Effector memory CD8-positive, alpha-beta T cell (primary cell): ENCODE measurements at regions not wholly inside any gene's neighbourhood (a gene's known extent, or its start where the extent isn't known, plus 50 kb on each side); places are given as distances from the start of the nearest gene placed in this dataset.
"Not testable (repeated sequence)": the region's sequence is repeated elsewhere in the genome, so short reads cannot be mapped to it uniquely, and the experiment has no call there.

Experiments
- ATAC-seq: fragments of 150-1000 bp; cut with Tn5 transposase; replicated peaks from 2 replicates; pipeline ENCODE4 v1.10.0; 2021; ENCODE audit warnings: mild to moderate bottlenecking, moderate library complexity
- DNase-seq, 3 experiments: peaks; one replicate each; pipeline ENCODE4 v3.0.0; 2021
- H3K27ac Mint-ChIP-seq, 2 donors: one replicate each; pipeline ENCODE4 v1.8.0; 2022; ENCODE audit warnings: mild to moderate bottlenecking in 2 of 2, mixed read lengths in 2 of 2, moderate library complexity in 2 of 2
- H3K27me3 Mint-ChIP-seq, 2 donors: one replicate each; pipeline ENCODE4 v1.8.0; 2022; ENCODE audit warnings: mixed read lengths in 2 of 2
- H3K36me3 Mint-ChIP-seq: one replicate; pipeline ENCODE4 v1.8.0; 2022; ENCODE audit warnings: mild to moderate bottlenecking, moderate library complexity, mixed read lengths; ENCODE audit not compliant: insufficient read depth
- H3K4me1 Mint-ChIP-seq, 2 donors: one replicate each; pipeline ENCODE4 v1.8.0; 2022; ENCODE audit warnings: low read depth in 2 of 2, mixed read lengths in 2 of 2
- H3K4me3 Mint-ChIP-seq, 2 donors: one replicate each; pipeline ENCODE4 v1.8.0; 2022; ENCODE audit warnings: mild to moderate bottlenecking in 2 of 2, mixed read lengths in 2 of 2, moderate library complexity in 2 of 2
- H3K9me3 Mint-ChIP-seq, 2 donors: one replicate each; pipeline ENCODE4 v1.8.0; 2022; ENCODE audit warnings: mixed read lengths in 2 of 2

DNA sequence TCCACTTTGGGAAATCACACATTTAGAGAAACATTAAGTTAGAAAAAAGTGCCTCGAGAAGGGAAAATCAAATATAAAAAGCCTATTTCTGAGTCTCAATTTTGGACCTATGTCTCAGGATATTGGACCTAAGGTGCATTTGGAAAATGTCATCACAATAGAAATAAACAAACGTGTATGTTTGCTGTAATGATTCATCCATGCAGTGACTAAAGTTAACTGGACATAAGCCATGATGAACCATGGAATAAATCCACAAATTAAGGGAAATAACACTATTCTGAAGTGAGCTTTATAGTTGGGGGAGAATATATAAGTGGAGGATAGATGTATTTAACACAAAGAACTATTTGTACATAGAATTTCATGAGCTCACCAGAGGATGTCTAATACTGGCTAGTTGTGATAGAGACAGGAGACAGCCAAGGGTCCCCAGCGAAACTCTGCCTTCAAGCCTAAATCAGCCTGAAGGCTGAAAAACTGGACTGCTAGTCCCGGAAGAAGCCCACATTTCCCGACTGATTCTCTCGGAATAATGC lies 963.3 kb upstream of the SPRY2 start:
- H3K4me3 Mint-ChIP-seq, result no peak overlapping the region
- no peak for ATAC-seq
- no peaks in the 10 kb centered on the region for H3K36me3 Mint-ChIP-seq
- no peak overlapping the region for H3K27ac Mint-ChIP-seq
- DNase-seq, result no peak
- H3K4me1 Mint-ChIP-seq, result no peaks in the 10 kb centered on the region
- H3K27me3 Mint-ChIP-seq, result no peaks in the 10 kb centered on the region
- H3K9me3 Mint-ChIP-seq, result peaks cover 0 to 3% of the 10 kb centered on the region in 2 donors

DNA sequence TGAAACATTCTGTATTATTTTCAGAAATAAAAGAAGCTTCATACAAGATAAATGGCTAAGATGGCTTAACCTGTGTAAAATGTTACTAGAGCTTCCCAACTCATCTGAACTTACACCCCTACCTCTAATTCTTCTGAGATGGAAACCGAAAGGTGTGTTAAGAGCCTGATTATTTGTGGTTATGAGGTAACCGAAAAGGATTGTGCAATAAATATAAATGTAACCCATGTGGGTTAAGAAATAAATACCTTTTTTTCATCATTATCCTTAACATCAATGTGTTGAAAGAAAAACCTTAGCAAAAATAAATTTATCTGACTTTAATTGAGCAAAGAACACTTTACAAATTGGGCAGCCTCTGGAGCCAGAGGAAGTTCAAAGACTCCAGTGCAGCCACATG lies 961.8 kb upstream of the SPRY2 start:
- no peaks in the 10 kb centered on the region for H3K4me1 Mint-ChIP-seq
- H3K27me3 Mint-ChIP-seq, result no peaks in the 10 kb centered on the region
- no peak overlapping the region for H3K27ac Mint-ChIP-seq
- ATAC-seq (no peak), DNase-seq (no peak)
- no peaks in the 10 kb centered on the region for H3K36me3 Mint-ChIP-seq
- H3K4me3 Mint-ChIP-seq, result no peak overlapping the region
- H3K9me3 Mint-ChIP-seq, result peaks cover 0 to 2% of the 10 kb centered on the region in 2 donors

DNA sequence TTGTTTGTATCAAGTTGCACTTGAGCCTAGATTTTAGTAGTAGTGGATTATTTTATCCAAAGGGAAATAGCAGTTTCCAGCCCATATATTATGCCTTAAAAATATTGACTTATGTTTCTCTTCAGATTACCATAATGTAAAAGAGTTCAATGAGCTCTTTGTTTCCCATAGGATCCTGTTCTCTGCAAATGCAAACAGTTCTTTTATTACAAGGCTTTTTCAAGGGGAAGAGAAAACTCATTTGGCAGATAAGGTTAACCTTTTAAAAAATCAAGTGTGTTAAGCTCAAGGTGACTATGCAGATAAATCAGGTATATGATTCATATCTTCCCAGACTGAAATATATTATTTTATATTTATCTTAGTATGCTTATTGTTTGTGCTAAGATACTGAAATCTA lies 961.2 kb upstream of the SPRY2 start:
- Mint-ChIP-seq H3K27me3 (no peaks in the 10 kb centered on the region), H3K4me3 (no peak overlapping the region), H3K4me1 (no peaks in the 10 kb centered on the region), H3K9me3 (peaks cover 0 to 2% of the 10 kb centered on the region in 2 donors), H3K36me3 (no peaks in the 10 kb centered on the region), H3K27ac (no peak overlapping the region)
- no peak for DNase-seq
- no peak for ATAC-seq

DNA sequence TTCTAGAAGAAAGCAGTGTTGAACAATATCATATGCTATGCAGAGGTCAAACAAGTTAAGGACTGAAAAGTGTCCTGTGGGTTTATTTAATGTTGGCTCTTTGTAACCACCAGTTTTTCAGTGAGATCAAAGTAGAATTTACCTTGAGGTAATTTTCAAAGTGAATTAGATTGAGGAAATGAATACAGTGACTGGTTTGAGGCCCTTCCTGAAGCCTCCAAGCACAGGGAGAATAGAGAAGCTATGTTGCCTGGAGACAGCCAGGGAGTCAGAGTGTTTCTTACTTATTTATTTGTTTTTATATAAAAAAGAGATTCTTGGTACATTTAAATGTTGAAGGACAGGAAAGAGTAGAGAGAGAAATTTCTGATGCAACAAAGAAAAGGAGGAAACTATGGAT lies 954.3 kb upstream of the SPRY2 start:
- H3K9me3 Mint-ChIP-seq, result peaks cover 0 to 10% of the 10 kb centered on the region in 2 donors
- no peak overlapping the region for H3K27ac Mint-ChIP-seq
- no peaks in the 10 kb centered on the region for H3K27me3 Mint-ChIP-seq
- H3K4me1 Mint-ChIP-seq, result no peaks in the 10 kb centered on the region
- no peak for DNase-seq
- H3K36me3 Mint-ChIP-seq, result no peaks in the 10 kb centered on the region
- H3K4me3 Mint-ChIP-seq, result no peak overlapping the region
- ATAC-seq, result no peak

DNA sequence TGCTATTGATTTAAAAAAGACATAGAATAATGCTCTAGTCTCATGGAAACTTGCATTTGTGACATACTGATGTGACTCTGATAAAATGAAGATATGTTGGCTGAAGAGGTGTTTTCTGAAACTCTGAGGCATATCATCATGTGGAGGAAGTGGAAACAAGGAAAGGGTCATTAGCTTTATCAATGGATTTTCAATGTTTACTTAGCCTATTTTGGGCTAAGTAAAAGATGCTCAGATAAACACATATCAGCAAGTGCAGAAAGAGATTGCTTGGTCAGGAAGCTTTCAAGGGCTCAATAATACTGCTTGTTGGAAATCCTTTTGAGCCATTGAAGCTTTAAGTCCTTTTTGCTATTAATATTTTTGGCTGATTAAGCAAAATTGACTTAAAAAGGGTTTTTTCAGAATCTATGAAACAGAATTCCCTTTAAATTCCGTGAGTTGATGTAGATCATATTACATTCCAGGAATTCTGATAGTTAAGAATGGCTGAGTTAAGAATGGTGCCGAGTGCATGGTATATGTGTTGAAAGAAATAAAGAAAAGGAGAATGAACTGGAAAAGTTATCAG lies 952.8 kb upstream of the SPRY2 start:
- Mint-ChIP-seq H3K4me3 (no peak overlapping the region), H3K27ac (no peak overlapping the region), H3K9me3 (peaks cover 0 to 10% of the 10 kb centered on the region in 2 donors), H3K27me3 (no peaks in the 10 kb centered on the region), H3K36me3 (no peaks in the 10 kb centered on the region), H3K4me1 (no peaks in the 10 kb centered on the region)
- DNase-seq (no peak), ATAC-seq (no peak)

DNA sequence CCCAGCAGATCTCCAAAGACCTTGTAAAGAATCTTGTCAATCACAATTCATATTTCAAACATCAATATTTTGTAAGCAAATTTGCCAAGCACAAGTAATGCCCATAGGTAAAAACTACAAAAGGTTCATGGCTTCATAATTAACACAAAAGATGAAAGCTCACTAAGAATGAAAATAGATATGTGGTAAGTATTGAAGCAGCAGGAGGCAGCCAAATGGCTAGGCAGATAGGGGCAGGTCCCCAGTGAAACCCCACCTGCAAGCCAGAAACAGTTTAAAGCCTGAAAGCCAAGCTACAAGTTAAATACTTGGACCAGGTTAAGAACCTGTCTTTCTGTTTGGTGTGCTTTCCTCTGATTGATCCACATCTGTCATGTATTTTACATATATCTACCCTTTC lies 942.6 kb upstream of the SPRY2 start:
- H3K9me3 Mint-ChIP-seq, result peaks cover 0 to 5% of the 10 kb centered on the region in 2 donors
- no peak overlapping the region for H3K27ac Mint-ChIP-seq

DNA sequence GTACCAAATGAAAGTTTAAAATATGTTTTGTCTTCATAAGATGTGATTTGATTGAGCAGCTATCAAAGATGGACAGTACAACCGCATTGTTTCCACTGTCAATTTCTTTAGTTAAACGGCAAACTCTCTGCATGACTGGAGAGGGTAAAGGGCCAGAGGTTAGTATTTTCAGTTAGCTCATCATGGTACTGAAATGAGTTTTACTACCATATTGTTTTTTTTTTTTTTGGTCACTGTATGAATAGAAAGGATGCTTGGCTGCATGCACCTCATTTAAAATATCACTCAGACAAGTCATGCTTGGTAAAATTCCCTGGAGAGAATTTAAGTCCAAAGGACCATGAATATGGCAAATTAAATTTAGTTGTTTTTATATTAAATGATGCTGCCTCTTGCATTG lies 942.1 kb upstream of the SPRY2 start:
- no peak overlapping the region for H3K27ac Mint-ChIP-seq
- DNase-seq, result no peak

More for the DNA sequence above, 942.6 kb upstream of the SPRY2 start:
- Mint-ChIP-seq H3K4me1 (no peaks in the 10 kb centered on the region), H3K4me3 (no peak overlapping the region), H3K36me3 (no peaks in the 10 kb centered on the region), H3K27me3 (no peaks in the 10 kb centered on the region)
- DNase-seq (no peak), ATAC-seq (no peak)

DNA sequence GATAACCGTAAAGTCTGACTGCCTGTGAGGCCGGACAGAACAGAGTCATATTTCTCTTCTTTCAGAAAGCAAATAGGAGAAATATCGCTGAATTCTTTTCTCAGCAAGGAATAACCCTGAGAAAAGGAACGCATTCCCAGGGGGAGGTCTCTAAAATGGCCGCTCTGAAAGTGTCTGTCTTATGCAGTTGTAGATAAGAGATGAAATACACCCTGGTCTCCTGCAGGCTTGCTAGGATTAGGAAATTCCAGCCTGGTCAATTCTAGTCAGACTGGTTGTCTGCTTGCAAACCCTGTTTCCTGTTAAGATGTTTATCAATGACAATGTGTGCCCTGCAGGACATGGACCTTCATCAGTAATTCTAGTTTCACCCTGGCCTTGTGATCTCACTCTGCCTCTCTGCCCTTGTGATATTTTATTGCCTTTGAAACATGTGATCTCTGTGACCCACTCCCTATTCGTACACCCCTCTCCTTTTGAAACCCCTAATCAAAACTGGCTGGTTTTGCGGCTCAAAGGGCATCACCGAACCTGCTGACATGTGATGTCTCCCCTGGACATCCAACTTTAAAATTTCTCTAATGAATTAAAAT lies 934.8 kb upstream of the SPRY2 start:
- Mint-ChIP-seq H3K4me1 (no peaks in the 10 kb centered on the region), H3K4me3 (no peak overlapping the region), H3K27ac (no peak overlapping the region), H3K27me3 (no peaks in the 10 kb centered on the region), H3K36me3 (no peaks in the 10 kb centered on the region), H3K9me3 (peaks cover 7 to 15% of the 10 kb centered on the region in 2 donors)
- DNase-seq (no peak), ATAC-seq (no peak)

More for the DNA sequence above, 942.1 kb upstream of the SPRY2 start:
- Mint-ChIP-seq H3K4me1 (no peaks in the 10 kb centered on the region), H3K36me3 (no peaks in the 10 kb centered on the region), H3K27me3 (no peaks in the 10 kb centered on the region), H3K4me3 (no peak overlapping the region), H3K9me3 (peaks cover 0 to 5% of the 10 kb centered on the region in 2 donors)
- no peak for ATAC-seq

DNA sequence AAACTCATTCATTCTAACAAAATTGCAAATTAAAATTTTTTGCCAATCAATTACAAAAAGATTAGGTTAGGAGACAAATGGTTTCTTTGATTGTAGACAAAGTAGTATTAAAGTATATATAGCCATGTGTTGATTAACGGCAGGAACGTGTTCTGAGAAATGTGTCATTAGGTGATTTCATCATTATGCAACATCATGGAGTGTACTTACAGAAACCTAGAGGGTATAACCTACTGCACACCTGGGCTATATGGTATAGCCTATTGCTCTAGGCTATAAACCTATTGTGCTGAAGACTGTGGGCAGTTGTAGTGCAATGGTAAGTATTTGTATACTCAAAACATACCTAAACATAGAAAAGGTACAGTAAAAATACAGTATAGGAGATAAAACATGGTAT lies 906.8 kb upstream of the SPRY2 start:
- H3K4me1 Mint-ChIP-seq, result no peaks in the 10 kb centered on the region
- ATAC-seq (no peak), DNase-seq (no peak)
- H3K27ac Mint-ChIP-seq, result no peak overlapping the region
- H3K4me3 Mint-ChIP-seq, result no peak overlapping the region
- H3K27me3 Mint-ChIP-seq, result no peaks in the 10 kb centered on the region
- H3K36me3 Mint-ChIP-seq, result no peaks in the 10 kb centered on the region
- H3K9me3 Mint-ChIP-seq, result no peaks in the 10 kb centered on the region

DNA sequence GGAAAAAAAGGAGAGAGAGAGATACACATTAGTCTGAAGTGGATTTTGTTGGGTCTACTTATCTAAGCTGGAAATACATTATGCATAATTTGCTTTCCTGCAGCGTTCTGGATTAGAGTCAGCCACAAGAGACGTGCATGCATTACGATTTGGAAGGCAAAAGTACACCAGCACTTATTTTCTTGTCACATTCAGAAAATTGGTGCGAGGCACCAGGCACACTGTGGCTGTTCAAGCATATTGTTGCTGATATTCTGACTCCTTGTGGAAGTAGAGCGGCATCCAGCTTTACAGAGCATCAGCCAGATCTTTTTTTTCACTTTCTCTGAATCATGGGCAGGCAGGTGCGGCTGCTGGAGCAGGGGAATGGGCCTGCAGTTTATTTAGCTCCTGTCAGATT lies 905.6 kb upstream of the SPRY2 start:
- H3K27me3 Mint-ChIP-seq, result no peaks in the 10 kb centered on the region
- no peak for ATAC-seq
- H3K4me1 Mint-ChIP-seq, result no peaks in the 10 kb centered on the region
- no peak overlapping the region for H3K27ac Mint-ChIP-seq
- H3K9me3 Mint-ChIP-seq, result no peaks in the 10 kb centered on the region
- no peak for DNase-seq
- no peak overlapping the region for H3K4me3 Mint-ChIP-seq
- H3K36me3 Mint-ChIP-seq, result no peaks in the 10 kb centered on the region

DNA sequence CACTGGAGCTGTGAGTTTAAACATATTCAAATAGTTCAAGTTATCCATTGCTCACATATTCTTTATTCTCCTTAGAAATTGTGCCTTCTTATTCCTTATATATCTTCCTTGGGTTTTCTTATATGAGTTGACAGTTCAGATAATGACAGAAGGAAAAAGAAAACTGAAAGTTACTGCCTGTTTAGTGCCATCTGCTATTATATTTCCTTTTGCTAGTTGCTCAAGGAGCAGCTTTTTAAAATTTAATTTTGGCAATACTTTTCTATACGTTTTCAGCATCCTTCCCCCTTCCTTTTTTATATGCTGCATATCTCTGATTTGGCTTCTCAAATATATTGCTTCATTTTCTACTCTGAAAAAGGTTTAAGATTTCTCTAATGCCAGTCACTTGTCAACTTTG lies 903.1 kb upstream of the SPRY2 start:
- ATAC-seq, result no peak
- H3K4me3 Mint-ChIP-seq, result no peak overlapping the region
- no peaks in the 10 kb centered on the region for H3K9me3 Mint-ChIP-seq
- no peak overlapping the region for H3K27ac Mint-ChIP-seq
- no peaks in the 10 kb centered on the region for H3K27me3 Mint-ChIP-seq
- no peaks in the 10 kb centered on the region for H3K4me1 Mint-ChIP-seq
- no peaks in the 10 kb centered on the region for H3K36me3 Mint-ChIP-seq
- DNase-seq, result no peak

DNA sequence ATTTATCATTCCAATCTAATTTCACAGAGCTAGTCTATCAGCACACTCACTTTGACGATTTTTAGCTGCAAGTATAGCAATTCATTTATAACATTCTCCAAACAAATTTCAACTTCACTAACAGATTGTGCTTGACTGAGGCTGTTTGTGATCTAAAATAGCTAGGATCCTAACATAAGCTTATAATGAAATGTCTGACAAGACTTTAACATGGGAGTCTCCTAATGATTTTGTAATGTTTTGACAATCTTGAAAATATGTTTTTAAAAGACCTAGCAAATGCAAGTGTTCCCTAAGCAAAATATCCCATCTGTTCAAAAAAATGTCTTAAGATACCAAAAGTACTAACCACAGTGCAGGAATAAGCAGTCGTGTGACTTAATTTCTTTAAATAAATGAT lies 889.5 kb upstream of the SPRY2 start:
- Mint-ChIP-seq H3K36me3 (no peaks in the 10 kb centered on the region), H3K4me3 (no peak overlapping the region)

DNA sequence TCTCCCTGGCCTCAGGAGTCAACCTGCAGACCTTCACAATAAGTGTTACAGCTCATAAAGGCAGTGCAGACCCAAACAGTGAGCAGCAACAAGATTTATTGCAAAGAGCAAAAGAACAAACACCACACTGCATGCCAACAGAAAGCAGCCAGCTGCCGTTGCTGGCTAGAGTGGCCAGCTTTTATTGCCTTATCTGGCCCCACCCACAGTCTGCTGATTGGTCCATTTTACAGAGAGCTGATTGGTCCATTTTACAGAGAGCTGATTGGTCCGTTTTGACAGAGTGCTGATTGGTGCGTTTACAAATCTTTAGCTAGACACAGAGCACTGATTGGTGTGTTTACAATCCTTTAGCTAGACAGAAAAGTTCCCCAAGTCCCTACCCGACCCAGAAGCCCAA lies 885.9 kb upstream of the SPRY2 start:
- not testable (repeated sequence) for H3K36me3 Mint-ChIP-seq, ATAC-seq, H3K4me1 Mint-ChIP-seq, H3K27ac Mint-ChIP-seq, DNase-seq, H3K9me3 Mint-ChIP-seq, H3K27me3 Mint-ChIP-seq, H3K4me3 Mint-ChIP-seq

More for the DNA sequence above, 889.5 kb upstream of the SPRY2 start:
- H3K27me3 Mint-ChIP-seq, result no peaks in the 10 kb centered on the region
- no peak overlapping the region for H3K27ac Mint-ChIP-seq
- H3K4me1 Mint-ChIP-seq, result no peaks in the 10 kb centered on the region
- DNase-seq, result no peak
- peaks cover 0 to 3% of the 10 kb centered on the region in 2 donors for H3K9me3 Mint-ChIP-seq
- ATAC-seq, result no peak

DNA sequence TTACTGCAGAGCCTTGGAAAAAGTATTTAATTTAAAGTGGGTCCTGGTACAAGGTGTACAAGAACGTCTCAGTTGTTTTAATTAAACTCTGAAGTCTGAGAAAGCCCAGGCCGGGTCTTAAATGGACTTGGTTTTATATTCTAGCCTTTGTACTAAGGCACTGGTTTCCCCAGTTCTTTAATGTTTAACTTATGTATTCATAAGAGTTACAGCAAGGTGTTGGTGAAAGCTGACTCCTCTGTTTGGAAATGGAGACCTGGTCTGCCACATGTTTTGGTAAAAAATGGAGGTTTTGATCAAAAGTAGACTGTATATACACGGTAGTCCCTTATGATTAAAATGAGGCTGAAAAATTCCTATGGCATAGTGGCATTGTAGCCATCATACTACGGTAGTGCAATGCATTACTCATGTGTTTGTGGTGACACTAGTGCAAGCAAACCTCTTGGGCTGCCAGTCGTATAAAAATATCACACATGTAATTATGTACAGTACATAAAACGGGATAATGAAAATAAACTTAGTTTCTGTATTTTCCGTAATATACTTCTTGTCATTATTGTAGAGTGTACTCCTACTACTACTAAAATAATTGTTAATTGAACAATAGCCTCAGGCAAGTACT lies 883.4 kb upstream of the SPRY2 start:
- H3K4me3 Mint-ChIP-seq, result no peak overlapping the region
- H3K27me3 Mint-ChIP-seq, result no peaks in the 10 kb centered on the region
- no peak for ATAC-seq
- H3K27ac Mint-ChIP-seq, result no peak overlapping the region
- peaks cover 0 to 1% of the 10 kb centered on the region in 2 donors for H3K9me3 Mint-ChIP-seq
- no peaks in the 10 kb centered on the region for H3K4me1 Mint-ChIP-seq
- DNase-seq, result no peak
- H3K36me3 Mint-ChIP-seq, result no peaks in the 10 kb centered on the region
